ENCODE measurements at regions not wholly inside any gene's neighbourhood (a gene's known extent, or its start where the extent isn't known, plus 50 kb on each side); places are given as distances from the start of the nearest gene placed in this dataset.

- H3K4me3 Mint-ChIP-seq = no peak overlapping the region
- H3K9me3 Mint-ChIP-seq = no peaks in the 10 kb centered on the region
- ATAC-seq (no peak), DNase-seq (ENCODE audit: low spot score) (no peak)
- H3K36me3 Mint-ChIP-seq = no peaks in the 10 kb centered on the region
- ChIA-PET POLR2A (no interaction called here), CTCF (no interaction called here)
- TF ChIP-seq FOXP1 (CRISPR knock-in tag; IDR thresholded peaks at IDR 0.05; ENCODE audit: borderline replicate concordance) = no peak
- no peak for TF ChIP-seq GTF2I (CRISPR knock-in tag; conservative IDR thresholded peaks at IDR 0.05)
- TF ChIP-seq NR3C1 (CRISPR knock-in tag; conservative IDR thresholded peaks at IDR 0.05; ENCODE audit: low read depth) = no peak
- TF ChIP-seq AR (CRISPR knock-in tag; IDR thresholded peaks at IDR 0.05) = no peak
- TF ChIP-seq IRF1 (CRISPR knock-in tag; IDR thresholded peaks at IDR 0.05) = no peak
- TF ChIP-seq CREB1 (CRISPR knock-in tag; IDR thresholded peaks at IDR 0.05) = no peak
- TF ChIP-seq ZNF416 (CRISPR knock-in tag; IDR thresholded peaks at IDR 0.05) = no peak
- no peak for TF ChIP-seq HMGXB4 (CRISPR knock-in tag; IDR thresholded peaks at IDR 0.05)
- TF ChIP-seq ZNF423 (CRISPR knock-in tag; IDR thresholded peaks at IDR 0.05) = no peak
- TF ChIP-seq E2F1 (CRISPR knock-in tag; IDR thresholded peaks at IDR 0.05) = no peak
- no peak for TF ChIP-seq MYBL2 (CRISPR knock-in tag; IDR thresholded peaks at IDR 0.05)
- no peak for TF ChIP-seq SMAD4 (CRISPR knock-in tag; IDR thresholded peaks at IDR 0.05)
- no peak for TF ChIP-seq STAT6 (CRISPR knock-in tag; conservative IDR thresholded peaks at IDR 0.05; ENCODE audit: low read depth)
- no peak for TF ChIP-seq ELF4 (CRISPR knock-in tag; IDR thresholded peaks at IDR 0.05; ENCODE audit: low read depth)
- no peak for TF ChIP-seq ZNF263 (CRISPR knock-in tag; IDR thresholded peaks at IDR 0.05; ENCODE audit: low read depth)
- no peak for TF ChIP-seq USF2 (CRISPR knock-in tag; IDR thresholded peaks at IDR 0.05)
- no peak for TF ChIP-seq MLX (CRISPR knock-in tag; IDR thresholded peaks at IDR 0.05)
- no peak overlapping the region for H3K27ac Mint-ChIP-seq
- peaks cover 18% of the 10 kb centered on the region for H3K4me1 Mint-ChIP-seq
- no peaks in the 10 kb centered on the region for H3K27me3 Mint-ChIP-seq (ENCODE audit: low read depth)
Observed at GRCh38 chr5:118043531-118043930, 944.8 kb downstream of the DTWD2 start.
